ENCODE measurements at regions not wholly inside any gene's neighbourhood (a gene's known extent, or its start where the extent isn't known, plus 50 kb on each side); places are given as distances from the start of the nearest gene placed in this dataset.

DNA sequence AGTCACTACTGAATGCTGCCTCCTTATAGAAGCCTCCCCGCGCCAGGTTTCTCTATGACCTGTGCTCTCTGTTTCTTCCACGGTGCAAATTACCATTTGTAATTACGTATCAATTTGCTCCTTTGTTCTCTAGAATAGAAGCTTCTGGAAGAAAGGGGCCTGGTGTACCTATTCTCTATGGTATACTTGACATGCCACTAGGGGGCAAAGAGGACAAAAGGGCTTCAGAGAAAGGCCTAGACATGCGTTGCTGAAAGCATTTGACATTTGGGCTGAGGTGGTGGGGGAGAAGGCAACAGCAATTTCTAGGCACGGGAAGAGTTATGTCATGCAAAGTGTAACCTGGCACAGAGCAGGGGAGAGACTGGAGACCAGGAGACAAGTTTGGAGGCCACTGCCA is 148.7 kb downstream of the WDR11 start:
- in situ Hi-C loops (cut with MboI; ENCODE audit: low sequenced_read_pairs in 4 of 4) = no loop called here
- Histone ChIP-seq H3K27ac (no peak overlapping the region), H3K9me3 (no peaks in the 10 kb centered on the region), H3K36me3 (no peaks in the 10 kb centered on the region), H3K27me3 (no peaks in the 10 kb centered on the region), H3K4me1 (no peaks in the 10 kb centered on the region), H3K4me3 (no peak overlapping the region)
- DNase-seq = no peak
- intact Hi-C loops (cut with DNase I; ENCODE audit: low total_unique reads) = no loop called here
- no peak for ATAC-seq
- TF ChIP-seq, protein P1, sequence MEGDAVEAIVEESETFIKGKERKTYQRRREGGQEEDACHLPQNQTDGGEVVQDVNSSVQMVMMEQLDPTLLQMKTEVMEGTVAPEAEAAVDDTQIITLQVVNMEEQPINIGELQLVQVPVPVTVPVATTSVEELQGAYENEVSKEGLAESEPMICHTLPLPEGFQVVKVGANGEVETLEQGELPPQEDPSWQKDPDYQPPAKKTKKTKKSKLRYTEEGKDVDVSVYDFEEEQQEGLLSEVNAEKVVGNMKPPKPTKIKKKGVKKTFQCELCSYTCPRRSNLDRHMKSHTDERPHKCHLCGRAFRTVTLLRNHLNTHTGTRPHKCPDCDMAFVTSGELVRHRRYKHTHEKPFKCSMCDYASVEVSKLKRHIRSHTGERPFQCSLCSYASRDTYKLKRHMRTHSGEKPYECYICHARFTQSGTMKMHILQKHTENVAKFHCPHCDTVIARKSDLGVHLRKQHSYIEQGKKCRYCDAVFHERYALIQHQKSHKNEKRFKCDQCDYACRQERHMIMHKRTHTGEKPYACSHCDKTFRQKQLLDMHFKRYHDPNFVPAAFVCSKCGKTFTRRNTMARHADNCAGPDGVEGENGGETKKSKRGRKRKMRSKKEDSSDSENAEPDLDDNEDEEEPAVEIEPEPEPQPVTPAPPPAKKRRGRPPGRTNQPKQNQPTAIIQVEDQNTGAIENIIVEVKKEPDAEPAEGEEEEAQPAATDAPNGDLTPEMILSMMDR (IDR thresholded peaks at IDR 0.05 in 4 of 5, conservative IDR thresholded peaks at IDR 0.05 in 1 of 5) = no peak
- no peak for TF ChIP-seq POLR2A (IDR thresholded peaks at IDR 0.05)

DNA sequence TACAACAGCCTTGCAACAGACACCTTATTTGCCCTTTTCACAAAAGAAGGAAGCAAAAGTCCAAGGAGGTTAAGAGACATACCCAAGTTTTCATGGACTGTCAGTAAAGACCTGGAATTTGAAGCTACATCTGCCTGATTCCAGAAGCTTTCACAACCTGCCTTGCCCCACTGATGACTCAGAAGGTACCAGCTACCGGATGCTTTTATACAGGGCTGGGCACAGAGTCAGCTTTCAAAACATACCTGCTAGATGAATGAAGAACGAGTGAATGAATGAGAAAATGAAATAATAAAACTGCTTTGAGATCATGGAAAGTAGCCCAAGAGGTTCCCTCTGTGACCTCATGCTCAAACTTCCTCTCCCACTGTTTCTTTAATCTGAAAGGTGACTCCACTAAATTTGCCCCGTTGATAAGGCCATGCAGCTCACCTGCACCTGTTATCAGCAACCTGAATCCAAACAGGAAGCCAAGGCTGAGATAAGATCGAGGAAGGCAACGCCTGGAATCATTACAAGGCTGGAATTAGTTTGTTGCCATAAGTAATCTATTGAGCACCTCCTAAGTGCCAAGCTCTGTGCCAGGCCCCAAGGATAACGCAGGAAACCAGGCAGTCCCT is 151.5 kb downstream of the WDR11 start:
- TF ChIP-seq, protein P1 (IDR thresholded peaks at IDR 0.05 in 4 of 5, conservative IDR thresholded peaks at IDR 0.05 in 1 of 5) = no peak
- TF ChIP-seq POLR2A (IDR thresholded peaks at IDR 0.05) = no peak
- intact Hi-C loops (cut with DNase I; ENCODE audit: low total_unique reads) (no loop called here), in situ Hi-C loops (cut with MboI; ENCODE audit: low sequenced_read_pairs in 4 of 4) (no loop called here)
- no peaks in the 10 kb centered on the region for H3K27me3 ChIP-seq
- no peaks in the 10 kb centered on the region for H3K4me1 ChIP-seq
- peaks cover 0 to 3% (median 0%) of the 10 kb centered on the region in 3 donors for H3K9me3 ChIP-seq
- no peak overlapping the region for H3K27ac ChIP-seq
- DNase-seq = no peak
- no peaks in the 10 kb centered on the region for H3K36me3 ChIP-seq
- ATAC-seq = no peak
- no peak overlapping the region for H3K4me3 ChIP-seq

GRCh38 chr10:121005948-121006587 is 154.9 kb downstream of the WDR11 start:
- in situ Hi-C loops (cut with MboI; ENCODE audit: low sequenced_read_pairs in 4 of 4) = no loop called here
- H3K27me3 ChIP-seq = no peaks in the 10 kb centered on the region
- no peak overlapping the region for H3K4me3 ChIP-seq
- no peaks in the 10 kb centered on the region for H3K36me3 ChIP-seq
- DNase-seq (no peak), ATAC-seq (no peak)
- no peak overlapping the region for H3K27ac ChIP-seq
- no peaks in the 10 kb centered on the region for H3K4me1 ChIP-seq
- no peak for TF ChIP-seq POLR2A (IDR thresholded peaks at IDR 0.05)
- TF ChIP-seq, protein P1 (IDR thresholded peaks at IDR 0.05 in 4 of 5, conservative IDR thresholded peaks at IDR 0.05 in 1 of 5) = no peak
- H3K9me3 ChIP-seq = peaks cover 0 to 3% (median 0%) of the 10 kb centered on the region in 3 donors
- intact Hi-C loops (cut with DNase I; ENCODE audit: low total_unique reads) = no loop called here

DNA sequence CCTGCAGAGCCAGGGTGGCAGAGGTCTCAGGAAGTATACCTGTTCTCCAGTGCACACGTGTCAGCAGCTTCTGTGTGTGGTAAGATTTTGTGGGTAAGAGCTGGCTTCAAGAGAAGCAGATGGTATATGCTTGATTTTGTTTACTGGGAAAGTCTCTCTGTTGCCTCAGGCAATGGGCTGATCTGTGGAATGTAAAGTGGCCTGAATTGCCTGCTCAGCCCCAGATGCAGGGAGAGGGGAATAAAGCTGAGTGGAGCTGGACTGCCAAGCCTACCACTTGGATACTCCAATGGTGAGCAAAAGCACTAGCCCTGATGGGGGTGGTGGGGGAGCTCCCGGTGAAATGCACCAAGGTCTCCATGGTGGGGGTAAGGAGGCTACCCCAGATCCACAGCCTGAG is 156.1 kb downstream of the WDR11 start:
- no peak for ATAC-seq
- no peak overlapping the region for H3K4me3 ChIP-seq
- no peaks in the 10 kb centered on the region for H3K36me3 ChIP-seq
- in situ Hi-C loops (cut with MboI; ENCODE audit: low sequenced_read_pairs in 4 of 4) (no loop called here), intact Hi-C loops (cut with DNase I; ENCODE audit: low total_unique reads) (no loop called here)
- DNase-seq = no peak
- no peak overlapping the region for H3K27ac ChIP-seq
- H3K9me3 ChIP-seq = peaks cover 0 to 3% (median 0%) of the 10 kb centered on the region in 3 donors
- H3K4me1 ChIP-seq = no peaks in the 10 kb centered on the region
- TF ChIP-seq POLR2A (IDR thresholded peaks at IDR 0.05) = no peak
- TF ChIP-seq, protein P1 (IDR thresholded peaks at IDR 0.05 in 4 of 5, conservative IDR thresholded peaks at IDR 0.05 in 1 of 5) = no peak
- H3K27me3 ChIP-seq = no peaks in the 10 kb centered on the region

Data from gastrocnemius medialis (tissue), 4 donors.